SKM-1 treated with dmso at 0.1 percent for 144 hours (cell line): ENCODE measurements at regions not wholly inside any gene's neighbourhood (a gene's known extent, or its start where the extent isn't known, plus 50 kb on each side); places are given as distances from the start of the nearest gene placed in this dataset.

Experiments used
- DNase-seq: peaks from one replicate; lab custom pipeline; 2025; ENCODE audit not compliant: unreplicated experiment; lab: John Stamatoyannopoulos, UW

GRCh38 chr2:219947575-219947974, 320.1 kb downstream of the SLC4A3 start:
- no peak for DNase-seq

- no peak for DNase-seq
Measured at GRCh38 chr2:219949053-219949452, 321.6 kb downstream of the SLC4A3 start.

GRCh38 chr2:219951099-219951498, 323.7 kb downstream of the SLC4A3 start:
- no peak for DNase-seq

GRCh38 chr2:219954331-219954730, 326.9 kb downstream of the SLC4A3 start:
- DNase-seq: no peak

GRCh38 chr2:219957820-219958219, 330.4 kb downstream of the SLC4A3 start:
- no peak for DNase-seq

GRCh38 chr2:219958941-219959340, 331.5 kb downstream of the SLC4A3 start:
- no peak for DNase-seq

GRCh38 chr2:219959471-219959870, 332.0 kb downstream of the SLC4A3 start:
- DNase-seq: no peak

GRCh38 chr2:219961947-219962498, 334.6 kb downstream of the SLC4A3 start:
- no peak for DNase-seq

- DNase-seq: no peak
Measured at GRCh38 chr2:219962801-219963200, 335.4 kb downstream of the SLC4A3 start.

- no peak for DNase-seq
Measured at GRCh38 chr2:219965287-219966194, 338.1 kb downstream of the SLC4A3 start.

GRCh38 chr2:219967247-219968245, 340.1 kb downstream of the SLC4A3 start:
- DNase-seq: no peak

- DNase-seq: no peak
Measured at GRCh38 chr2:219968685-219969345, 341.4 kb downstream of the SLC4A3 start.

- DNase-seq: no peak
Measured at GRCh38 chr2:219969508-219969907, 342.1 kb downstream of the SLC4A3 start.

- no peak for DNase-seq
Measured at GRCh38 chr2:219973136-219973535, 345.7 kb downstream of the SLC4A3 start.

- no peak for DNase-seq
Measured at GRCh38 chr2:219976871-219977270, 349.4 kb downstream of the SLC4A3 start.

GRCh38 chr2:219980638-219981037, 353.2 kb downstream of the SLC4A3 start:
- DNase-seq: no peak

GRCh38 chr2:219983836-219984235, 356.4 kb downstream of the SLC4A3 start:
- no peak for DNase-seq

GRCh38 chr2:219985017-219985416, 357.6 kb downstream of the SLC4A3 start:
- no peak for DNase-seq

- DNase-seq: no peak
Measured at GRCh38 chr2:219987830-219988229, 360.4 kb downstream of the SLC4A3 start.

GRCh38 chr2:219989744-219990143, 362.3 kb downstream of the SLC4A3 start:
- no peak for DNase-seq

- DNase-seq: no peak
Measured at GRCh38 chr2:219991116-219991515, 363.7 kb downstream of the SLC4A3 start.
